Transverse colon (tissue), 4 donors: ENCODE measurements at regions not wholly inside any gene's neighbourhood (a gene's known extent, or its start where the extent isn't known, plus 50 kb on each side); places are given as distances from the start of the nearest gene placed in this dataset.

Source experiments
- DNase-seq: peaks from one replicate; pipeline ENCODE4 v3.0.0-alpha.2; 2019
- H3K27ac ChIP-seq, 4 donors: fragments of 200-600 bp; sonication (generic); 2 replicates each; pipeline ENCODE4 v1.5.1; 2016 to 2018; ENCODE audit warnings: inconsistent platforms in 4 of 4
- H3K27me3 ChIP-seq: fragments of 200-600 bp; sonication (generic); 2 replicates; pipeline ENCODE4 v1.5.1; 2017; ENCODE audit warnings: inconsistent platforms
- H3K36me3 ChIP-seq, 4 donors: fragments of 200-600 bp; sonication (generic); 2 replicates each; pipeline ENCODE4 v1.5.1; 2017 to 2019; ENCODE audit warnings: inconsistent platforms in 4 of 4
- H3K4me1 ChIP-seq, 4 donors: fragments of 200-600 bp; sonication (generic); 2 replicates each; pipeline ENCODE4 v1.5.1; 2017 to 2020; ENCODE audit warnings: inconsistent platforms in 4 of 4
- H3K4me3 ChIP-seq, 4 donors: fragments of 200-600 bp; sonication (generic); 1 replicate in 1 of 4; 2 replicates in 3 of 4; pipeline versions ENCODE4 v1.5.1 to v1.6.1; 2017 to 2019; ENCODE audit warnings: inconsistent platforms in 4 of 4
- H3K9me3 ChIP-seq, 2 donors: fragments of 200-600 bp; sonication (generic); 2 replicates each; pipeline ENCODE4 v1.5.1; 2017 to 2019; ENCODE audit warnings: inconsistent platforms in 2 of 2
- EP300 ChIP-seq: sonication (generic); formaldehyde crosslinking; IDR thresholded peaks from one replicate; pipeline ENCODE4 v1.6.1; 2017; ENCODE audit warnings: antibody characterized with exemption, low read depth
- POLR2A ChIP-seq: fragments of 450-650 bp; IDR thresholded peaks from one replicate; pipeline ENCODE4 v1.6.1; 2016; ENCODE audit warnings: antibody characterized with exemption, mild to moderate bottlenecking, moderate library complexity
- POLR2AphosphoS5 ChIP-seq, 3 donors: sonication (generic); formaldehyde crosslinking; IDR thresholded peaks; one replicate each; pipeline ENCODE4 v1.6.1; 2016; ENCODE audit warnings: antibody characterized with exemption in 3 of 3
- WGBS, 2 donors: methylation state at CpG; one replicate each; pipeline ENCODE4 v1.1.5; 2018; ENCODE audit warnings: low coverage in 1 of 2; 5-methylcytosine and 5-hydroxymethylcytosine counted together
- in situ Hi-C, 4 donors: fragments of 200-750 bp; cut with MboI; loops; one replicate each; pipeline versions ENCODE4 v1.15.0 to v1.15.1; 2017; ENCODE audit warnings: low sequenced_read_pairs in 3 of 4, low pct_ligation_motif_present in 1 of 4, low pct_unique_long_range_greater_than_20kb in 1 of 4
- intact Hi-C: fragments of 100-400 bp; cut with DNase I; formaldehyde crosslinking; loops from one replicate; pipeline ENCODE4 v1.15.1; 2023; ENCODE audit warnings: low total_unique reads
- TF ChIP-seq, protein P1 (sequence below), 5 experiments: fragments of 200-600 bp in 3 of 5; fragments of 450-650 bp in 2 of 5; sonication (generic) in 3 of 5; IDR thresholded peaks; 1 replicate in 2 of 5; 2 replicates in 3 of 5; pipeline ENCODE4 v1.5.1; 2016 to 2017; ENCODE audit warnings: antibody characterized with exemption in 5 of 5, inconsistent platforms in 3 of 5, mild to moderate bottlenecking in 2 of 5, moderate library complexity in 1 of 5

DNA sequence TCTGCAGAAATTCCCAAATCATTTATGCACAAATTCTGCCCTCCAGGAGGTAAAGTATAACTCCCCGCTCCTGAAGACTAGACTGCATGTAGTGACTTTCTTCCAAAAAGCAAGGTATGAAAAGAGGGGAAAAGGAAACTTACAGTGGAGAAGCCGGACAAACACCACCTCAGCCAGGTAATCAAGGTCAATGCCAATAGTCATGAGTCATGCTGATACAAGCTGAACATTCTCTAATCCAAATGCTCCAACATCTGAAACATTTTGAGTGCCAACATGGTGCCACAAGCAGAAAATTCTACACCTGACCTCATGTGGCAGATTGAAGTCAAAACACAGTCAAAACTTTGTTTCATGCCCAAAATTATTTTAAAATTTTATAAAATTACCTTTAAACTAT, 165.6 kb downstream of the FOXA2 start:
- Histone ChIP-seq H3K9me3 (no peaks in the 10 kb centered on the region), H3K4me1 (no peaks in the 10 kb centered on the region), H3K4me3 (no peak overlapping the region), H3K27me3 (no peaks in the 10 kb centered on the region), H3K36me3 (no peaks in the 10 kb centered on the region), H3K27ac (no peak overlapping the region)
- in situ Hi-C loops (no loop called here), intact Hi-C loops (loop anchor here (5.0 kb wide), 1 partner anchor 969 kb away; no protein-coding TSS in a partner anchor)
- whole genome bisulfite sequencing, 2 donors = 88 to 93% methylated on average over 2 of the region's 2 CpGs
- DNase-seq = no peak
- TF ChIP-seq, protein P1, sequence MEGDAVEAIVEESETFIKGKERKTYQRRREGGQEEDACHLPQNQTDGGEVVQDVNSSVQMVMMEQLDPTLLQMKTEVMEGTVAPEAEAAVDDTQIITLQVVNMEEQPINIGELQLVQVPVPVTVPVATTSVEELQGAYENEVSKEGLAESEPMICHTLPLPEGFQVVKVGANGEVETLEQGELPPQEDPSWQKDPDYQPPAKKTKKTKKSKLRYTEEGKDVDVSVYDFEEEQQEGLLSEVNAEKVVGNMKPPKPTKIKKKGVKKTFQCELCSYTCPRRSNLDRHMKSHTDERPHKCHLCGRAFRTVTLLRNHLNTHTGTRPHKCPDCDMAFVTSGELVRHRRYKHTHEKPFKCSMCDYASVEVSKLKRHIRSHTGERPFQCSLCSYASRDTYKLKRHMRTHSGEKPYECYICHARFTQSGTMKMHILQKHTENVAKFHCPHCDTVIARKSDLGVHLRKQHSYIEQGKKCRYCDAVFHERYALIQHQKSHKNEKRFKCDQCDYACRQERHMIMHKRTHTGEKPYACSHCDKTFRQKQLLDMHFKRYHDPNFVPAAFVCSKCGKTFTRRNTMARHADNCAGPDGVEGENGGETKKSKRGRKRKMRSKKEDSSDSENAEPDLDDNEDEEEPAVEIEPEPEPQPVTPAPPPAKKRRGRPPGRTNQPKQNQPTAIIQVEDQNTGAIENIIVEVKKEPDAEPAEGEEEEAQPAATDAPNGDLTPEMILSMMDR (IDR thresholded peaks at IDR 0.05) = no peak
- TF ChIP-seq POLR2A (no peak), POLR2AphosphoS5 (IDR thresholded peaks at IDR 0.05) (no peak), EP300 (no peak)

DNA sequence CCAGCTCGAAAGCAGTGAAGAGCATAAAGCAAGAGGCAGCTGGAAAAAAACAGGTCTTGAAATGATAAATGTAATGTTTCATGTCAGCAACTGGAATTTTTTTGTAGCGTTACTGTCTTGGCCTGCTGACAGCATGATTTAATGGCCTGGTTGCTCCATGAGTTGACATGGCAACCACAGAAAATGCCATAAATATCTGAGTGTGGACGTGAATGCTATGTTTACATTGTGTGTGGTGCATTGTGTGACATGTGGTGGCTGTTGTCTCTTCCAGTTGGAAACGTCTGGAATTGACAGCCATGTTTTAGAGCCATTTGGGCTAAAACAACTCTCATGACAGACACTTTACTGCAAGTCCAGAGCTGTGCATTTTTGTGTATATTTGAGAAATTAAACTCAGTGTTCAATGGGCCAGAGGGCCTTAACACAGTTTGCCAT, 170.0 kb downstream of the FOXA2 start:
- DNase-seq = no peak
- Histone ChIP-seq H3K36me3 (no peaks in the 10 kb centered on the region), H3K27ac (no peak overlapping the region), H3K4me3 (no peak overlapping the region), H3K9me3 (no peaks in the 10 kb centered on the region), H3K27me3 (no peaks in the 10 kb centered on the region), H3K4me1 (peaks cover 0 to 7% (median 0%) of the 10 kb centered on the region in 4 donors)
- TF ChIP-seq, protein P1 (IDR thresholded peaks at IDR 0.05) = no peak
- no peak for TF ChIP-seq POLR2AphosphoS5 (IDR thresholded peaks at IDR 0.05)
- TF ChIP-seq POLR2A = no peak
- TF ChIP-seq EP300 = no peak
- in situ Hi-C loops (no loop called here), intact Hi-C loops (no loop called here)
- 31 to 64% methylated on average over 1 to 4 of the region's 4 CpGs for WGBS, 2 donors

DNA sequence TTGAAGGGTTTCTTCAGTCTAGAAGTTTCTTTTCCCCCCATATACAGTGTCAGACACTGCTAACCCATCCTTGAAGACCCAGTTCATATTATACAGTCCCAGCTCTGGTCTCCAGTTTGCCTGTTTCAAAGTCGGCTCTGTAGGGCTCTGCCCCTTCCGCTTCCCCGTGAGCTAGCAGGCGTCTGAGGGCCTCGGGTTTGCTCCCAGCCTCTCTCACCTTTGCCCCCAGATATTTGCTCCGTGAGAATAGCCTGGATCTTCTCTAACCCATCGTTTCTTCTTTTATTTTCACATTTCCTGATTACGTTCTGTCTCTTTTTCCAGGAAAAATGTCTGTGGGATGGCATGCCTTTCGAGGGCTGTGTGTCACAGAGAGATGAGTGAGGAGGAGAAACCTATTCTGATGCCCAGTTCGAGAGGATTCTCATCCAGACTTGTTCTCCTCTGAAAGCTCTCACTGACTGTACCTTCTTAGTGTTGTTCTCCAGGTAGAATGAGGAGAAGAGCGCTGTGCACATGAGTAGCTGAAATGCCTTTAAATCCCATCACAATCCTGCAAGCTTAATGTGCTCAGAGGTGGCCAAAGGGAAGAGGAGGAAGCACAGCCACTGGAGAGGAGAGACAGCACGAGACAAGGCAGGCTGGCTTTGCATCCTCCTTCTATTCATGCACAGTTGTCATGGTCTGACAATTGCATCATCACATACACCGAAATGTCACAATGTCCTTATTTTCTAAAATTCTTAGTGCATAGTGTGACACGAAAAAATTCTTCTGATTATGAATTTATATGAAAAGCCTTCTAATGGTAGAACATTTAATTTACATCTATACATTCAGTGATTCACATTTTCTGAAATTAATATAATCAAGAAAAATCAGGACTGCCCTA, 171.1 kb downstream of the FOXA2 start:
- in situ Hi-C loops = no loop called here

More for the DNA sequence above, 171.1 kb downstream of the FOXA2 start:
- 73 to 79% methylated on average over 13 to 14 of the region's 14 CpGs for WGBS, 2 donors
- Histone ChIP-seq H3K27me3 (no peaks in the 10 kb centered on the region), H3K4me3 (no peak overlapping the region), H3K9me3 (no peaks in the 10 kb centered on the region), H3K27ac (no peak overlapping the region), H3K36me3 (no peaks in the 10 kb centered on the region), H3K4me1 (peaks cover 0 to 7% (median 0%) of the 10 kb centered on the region in 4 donors)
- DNase-seq = no peak
- TF ChIP-seq, protein P1 (IDR thresholded peaks at IDR 0.05) = no peak
- TF ChIP-seq EP300 (no peak), POLR2A (no peak), POLR2AphosphoS5 (IDR thresholded peaks at IDR 0.05) (no peak)
- intact Hi-C loops = no loop called here
